ENCODE measurements at regions not wholly inside any gene's neighbourhood (a gene's known extent, or its start where the extent isn't known, plus 50 kb on each side); places are given as distances from the start of the nearest gene placed in this dataset.

GRCh38 chr13:68160466-68160865 is 930.3 kb upstream of the PCDH9 start:
- TF ChIP-seq POLR2A (IDR thresholded peaks at IDR 0.05) (no peak), CTCF (IDR thresholded peaks at IDR 0.05) (no peak)

All from lower leg skin (tissue), 3 donors.